Adipocyte (in vitro differentiated cells): ENCODE measurements at regions not wholly inside any gene's neighbourhood (a gene's known extent, or its start where the extent isn't known, plus 50 kb on each side); places are given as distances from the start of the nearest gene placed in this dataset.
A peak's percentile ranks its signal among the peaks of the same experiment; 100 is the strongest.

Experiments used
- DNase-seq: peaks from one replicate; pipeline ENCODE4 v3.0.0-alpha.2; 2015; ENCODE audit warnings: low read depth
- H3K27me3 ChIP-seq: replicated peaks from 2 replicates; pipeline ENCODE4 v1.7.0; 2013; ENCODE audit warnings: mild to moderate bottlenecking, low read length, moderate library complexity; ENCODE audit not compliant: control insufficient read depth, insufficient read depth
- H3K36me3 ChIP-seq: 2 replicates; pipeline ENCODE4 v1.7.0; 2013; ENCODE audit warnings: low read length, mild to moderate bottlenecking, moderate library complexity; ENCODE audit not compliant: control insufficient read depth, insufficient read depth, severe bottlenecking
- H3K4me1 ChIP-seq: 2 replicates; pipeline ENCODE4 v1.7.0; 2013; ENCODE audit warnings: mild to moderate bottlenecking, low read length, moderate library complexity; ENCODE audit not compliant: control insufficient read depth, insufficient read depth
- H3K4me3 ChIP-seq: 2 replicates; pipeline ENCODE4 v1.7.0; 2013; ENCODE audit warnings: mild to moderate bottlenecking, low read length, moderate library complexity
- H3K9ac ChIP-seq: 2 replicates; pipeline ENCODE4 v1.7.0; 2013; ENCODE audit warnings: mild to moderate bottlenecking, low read length, moderate library complexity
- H3K9me3 ChIP-seq: 2 replicates; pipeline ENCODE4 v1.7.0; 2013; ENCODE audit warnings: mild to moderate bottlenecking, low read length, moderate library complexity; ENCODE audit not compliant: control insufficient read depth

GRCh38 chr7:112395411-112395810 is 54.8 kb upstream of the IFRD1 start:
- Histone ChIP-seq H3K36me3 (no peaks in the 10 kb centered on the region), H3K27me3 (no peaks in the 10 kb centered on the region), H3K9me3 (no peaks in the 10 kb centered on the region), H3K4me3 (no peak overlapping the region), H3K9ac (no peak overlapping the region), H3K4me1 (peaks cover 5% of the 10 kb centered on the region)
- no peak for DNase-seq

- Histone ChIP-seq H3K4me3 (no peak overlapping the region), H3K9ac (no peak overlapping the region), H3K36me3 (no peaks in the 10 kb centered on the region), H3K4me1 (peaks cover 5% of the 10 kb centered on the region), H3K9me3 (no peaks in the 10 kb centered on the region), H3K27me3 (no peaks in the 10 kb centered on the region)
- DNase-seq: no peak
These were observed 54.4 kb upstream of the IFRD1 start for GRCh38 chr7:112395893-112396292.

DNA sequence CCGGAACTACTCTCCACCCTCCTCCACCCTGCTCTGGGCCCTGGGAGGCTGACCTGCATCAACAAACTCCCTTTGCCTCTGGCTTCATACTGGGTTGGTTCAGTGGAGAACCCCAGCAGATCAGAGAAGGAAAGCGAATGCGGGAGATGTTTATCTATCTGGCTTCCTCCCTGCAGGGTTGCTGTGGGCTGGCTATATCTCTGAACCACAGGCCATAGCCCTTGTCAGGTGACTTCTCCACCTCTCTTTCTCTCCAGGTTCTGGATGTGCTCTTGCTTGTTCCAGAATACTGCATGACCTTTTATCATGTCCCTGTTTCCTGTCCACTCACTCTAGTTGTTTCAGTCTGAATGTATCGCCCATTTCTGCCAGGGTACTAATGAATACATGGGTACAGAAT is 51.7 kb upstream of the IFRD1 start:
- Histone ChIP-seq H3K9ac (no peak overlapping the region), H3K4me3 (no peak overlapping the region), H3K27me3 (no peaks in the 10 kb centered on the region), H3K36me3 (no peaks in the 10 kb centered on the region), H3K4me1 (no peaks in the 10 kb centered on the region), H3K9me3 (no peaks in the 10 kb centered on the region)
- no peak for DNase-seq

DNA sequence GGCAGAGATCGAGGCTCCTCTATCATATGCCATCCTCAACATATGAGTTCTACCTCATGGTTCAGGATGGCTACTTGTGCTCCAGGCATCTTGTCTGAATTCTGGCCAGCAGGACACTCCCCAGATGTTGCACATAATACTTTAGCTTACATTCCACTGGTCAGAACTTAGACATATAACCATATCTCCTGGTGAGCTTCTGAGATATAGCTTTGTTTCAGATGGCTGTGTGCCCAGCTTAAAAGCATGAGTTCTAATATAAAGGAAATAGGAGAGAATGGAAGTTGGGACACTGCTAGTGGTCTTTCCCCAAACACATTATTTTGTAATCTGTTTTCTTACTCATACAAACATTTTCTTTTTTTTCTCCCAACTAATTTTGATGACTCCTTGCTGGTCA is 50.8 kb upstream of the IFRD1 start:
- peak; percentile 49 for DNase-seq
- no peaks in the 10 kb centered on the region for H3K27me3 ChIP-seq
- no peak overlapping the region for H3K4me3 ChIP-seq
- H3K36me3 ChIP-seq: no peaks in the 10 kb centered on the region
- H3K9ac ChIP-seq: no peak overlapping the region
- H3K9me3 ChIP-seq: no peaks in the 10 kb centered on the region
- H3K4me1 ChIP-seq: no peaks in the 10 kb centered on the region

GRCh38 chr7:112400141-112400540 is 50.1 kb upstream of the IFRD1 start:
- Histone ChIP-seq H3K4me1 (no peaks in the 10 kb centered on the region), H3K27me3 (no peaks in the 10 kb centered on the region), H3K36me3 (no peaks in the 10 kb centered on the region), H3K9me3 (no peaks in the 10 kb centered on the region), H3K9ac (no peak overlapping the region), H3K4me3 (no peak overlapping the region)
- no peak for DNase-seq
